H54 (cell line): ENCODE measurements at regions not wholly inside any gene's neighbourhood (a gene's known extent, or its start where the extent isn't known, plus 50 kb on each side); places are given as distances from the start of the nearest gene placed in this dataset.

ENCODE experiments used
- DNase-seq: peaks from one replicate; pipeline ENCODE4 v3.0.0; 2011; ENCODE audit warnings: low spot score, mixed read lengths; ENCODE audit not compliant: insufficient read length
- FAIRE-seq: peaks from 3 replicates; lab custom pipeline; 2011; peaks lifted over from hg19 to GRCh38; lab: Jason Lieb, UNC
- POLR2A ChIP-seq: IDR thresholded peaks from 2 replicates; pipeline ENCODE4 v1.6.1; 2011; ENCODE audit warnings: low read depth, mild to moderate bottlenecking, low read length

- DNase-seq (no peak), FAIRE-seq (no peak)
- no peak for TF ChIP-seq POLR2A
Observed at GRCh38 chr17:68812876-68813584, 142.2 kb downstream of the ABCA8 start.

DNA sequence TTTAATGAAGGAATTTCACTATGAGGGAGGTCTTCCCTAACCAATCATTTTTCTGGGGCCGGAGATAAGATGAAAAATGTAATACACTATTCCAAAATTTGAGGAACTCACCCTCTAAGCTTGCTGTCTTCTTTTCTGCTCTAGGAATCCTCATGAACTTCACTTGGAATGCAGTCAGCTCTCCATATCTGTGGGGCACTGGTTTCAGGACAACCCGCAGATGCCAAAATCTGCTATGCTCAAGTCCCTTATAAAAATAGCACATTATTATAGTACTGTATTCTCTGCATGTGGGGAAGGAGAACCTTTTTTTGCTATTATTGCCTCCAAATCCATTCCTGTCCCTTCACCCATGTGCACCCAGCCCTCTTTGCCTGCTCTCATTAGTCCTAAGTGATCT lies 146.0 kb downstream of the ABCA8 start:
- DNase-seq (no peak), FAIRE-seq (no peak)
- no peak for TF ChIP-seq POLR2A

GRCh38 chr17:68807998-68808772 lies 147.0 kb downstream of the ABCA8 start:
- DNase-seq, result no peak
- no peak for TF ChIP-seq POLR2A
- FAIRE-seq, result no peak

GRCh38 chr17:68805609-68806008 lies 149.6 kb downstream of the ABCA8 start:
- no peak for FAIRE-seq
- no peak for TF ChIP-seq POLR2A
- DNase-seq, result no peak

- DNase-seq (no peak), FAIRE-seq (no peak)
- no peak for TF ChIP-seq POLR2A
Observed at GRCh38 chr17:68804777-68805520, 150.2 kb downstream of the ABCA8 start.

GRCh38 chr17:68803164-68803929 lies 151.8 kb downstream of the ABCA8 start:
- DNase-seq (no peak), FAIRE-seq (no peak)
- no peak for TF ChIP-seq POLR2A

DNA sequence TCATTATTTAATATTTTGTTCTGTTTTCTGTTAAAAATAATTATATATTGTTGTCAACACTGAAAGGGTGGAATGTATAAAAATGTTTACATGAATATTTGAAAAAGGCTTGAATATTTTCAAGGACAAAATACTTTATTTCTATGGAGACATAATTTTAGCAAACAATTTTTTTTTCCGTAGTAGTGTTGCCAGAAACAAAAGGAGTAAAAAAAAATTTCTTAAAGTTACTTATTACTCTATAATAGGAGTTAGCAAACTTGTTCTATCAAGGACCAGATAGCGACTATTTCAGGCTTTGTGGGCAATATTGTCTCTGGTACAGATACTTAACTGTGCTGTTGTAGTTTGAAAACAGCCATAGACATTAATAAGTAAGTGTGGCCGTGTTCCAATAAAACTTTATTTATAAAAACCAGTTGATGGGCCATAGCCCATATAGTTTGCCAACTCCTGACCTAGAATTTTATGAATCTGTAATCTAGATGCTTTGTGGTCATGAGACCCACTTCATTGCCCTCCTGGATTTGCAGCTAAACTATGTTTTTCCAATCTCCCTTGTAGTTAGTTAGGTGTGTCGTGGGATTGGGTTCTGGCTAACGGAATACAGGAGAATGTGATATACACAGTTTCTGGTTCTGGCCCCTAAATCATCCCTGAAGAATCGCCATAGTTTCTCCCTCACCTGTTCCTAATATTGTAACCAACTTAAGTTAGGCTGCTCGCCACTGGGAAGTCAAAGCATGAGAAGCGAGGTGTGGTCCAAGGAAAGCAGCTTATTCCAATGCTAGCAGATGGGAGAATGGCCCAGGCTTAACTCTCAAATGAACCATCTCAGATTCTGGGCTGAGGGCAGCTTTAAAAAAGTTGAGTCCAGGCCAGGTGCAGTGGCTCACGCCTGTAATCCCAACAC lies 153.6 kb downstream of the ABCA8 start:
- DNase-seq, result no peak
- no peak for TF ChIP-seq POLR2A
- FAIRE-seq, result no peak

DNA sequence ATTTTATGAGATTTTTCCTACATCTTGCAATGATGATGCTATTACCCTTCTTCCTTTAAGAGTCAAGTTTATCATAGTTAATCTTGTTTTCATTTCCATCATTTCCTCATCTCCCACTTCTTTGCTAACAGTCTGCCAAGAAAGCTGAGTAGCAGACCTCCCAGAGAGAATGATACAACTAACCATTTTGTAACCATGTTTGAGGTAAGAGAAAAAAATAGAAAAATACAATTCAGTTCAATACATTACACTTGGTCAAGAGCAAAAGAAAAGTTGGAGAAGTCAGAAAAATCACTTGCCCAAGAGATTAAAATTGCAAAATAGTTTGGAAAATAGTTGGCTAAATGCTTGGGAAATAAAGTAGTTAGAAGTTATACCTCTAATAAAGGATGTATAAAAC lies 154.4 kb downstream of the ABCA8 start:
- no peak for FAIRE-seq
- no peak for TF ChIP-seq POLR2A

GRCh38 chr17:68794636-68795434 lies 160.4 kb downstream of the ABCA8 start:
- no peak for TF ChIP-seq POLR2A
- FAIRE-seq (no peak), DNase-seq (no peak)

More for the DNA sequence above, 154.4 kb downstream of the ABCA8 start:
- DNase-seq, result no peak

GRCh38 chr17:68792873-68793272 lies 162.3 kb downstream of the ABCA8 start:
- no peak for DNase-seq
- no peak for FAIRE-seq

GRCh38 chr17:68792042-68792685 lies 163.0 kb downstream of the ABCA8 start:
- TF ChIP-seq POLR2A, result no peak
- DNase-seq (no peak), FAIRE-seq (no peak)

More at GRCh38 chr17:68792873-68793272, 162.3 kb downstream of the ABCA8 start:
- no peak for TF ChIP-seq POLR2A
